Psoas muscle (tissue), 7 donors: ENCODE measurements at regions not wholly inside any gene's neighbourhood (a gene's known extent, or its start where the extent isn't known, plus 50 kb on each side); places are given as distances from the start of the nearest gene placed in this dataset.
"Not testable (repeated sequence)": the region's sequence is repeated elsewhere in the genome, so short reads cannot be mapped to it uniquely, and the experiment has no call there.

ENCODE experiments used
- ATAC-seq, 4 donors: fragments of 200-7000 bp; cut with Tn5 transposase; one replicate each; pipeline ENCODE4 v1.9.1; 2020; ENCODE audit warnings: moderate library complexity in 3 of 4, mild to moderate bottlenecking in 2 of 4
- DNase-seq, 2 donors: peaks; one replicate each; pipeline ENCODE4 v3.0.0-alpha.2; 2020
- H3K27ac ChIP-seq: fragments of 200-600 bp; one replicate; pipeline ENCODE4 v1.8.0; 2022
- H3K27me3 ChIP-seq, 3 donors: fragments of 200-600 bp in 1 of 3; one replicate each; pipeline versions ENCODE4 v1.6.1 to v1.8.0; 2013 to 2022; ENCODE audit warnings: low read length in 2 of 3, mild to moderate bottlenecking in 2 of 3, moderate library complexity in 1 of 3; ENCODE audit not compliant: insufficient read depth in 3 of 3
- H3K36me3 ChIP-seq, 2 donors: fragments of 200-600 bp in 1 of 2; one replicate each; pipeline versions ENCODE4 v1.6.1 to v1.8.0; 2013 to 2022; ENCODE audit warnings: low read depth in 1 of 2, mild to moderate bottlenecking in 1 of 2, moderate library complexity in 1 of 2; ENCODE audit not compliant: insufficient read depth in 1 of 2
- H3K4me1 ChIP-seq: fragments of 200-600 bp; one replicate; pipeline ENCODE4 v1.8.0; 2022
- H3K4me3 ChIP-seq: fragments of 200-600 bp; one replicate; pipeline ENCODE4 v1.8.0; 2022; ENCODE audit warnings: mild to moderate bottlenecking
- H3K9me3 ChIP-seq: fragments of 200-600 bp; one replicate; pipeline ENCODE4 v1.8.0; 2022
- WGBS, 3 donors: extraction: QIAGEN DNeasy Blood & Tissue Kit; methylation state at CpG; one replicate each; pipeline versions ENCODE4 v1.1.6 to v1.1.7; 2013; 5-methylcytosine and 5-hydroxymethylcytosine counted together
- intact Hi-C, 2 donors: fragments of 100-400 bp; cut with DNase I; formaldehyde crosslinking; loops; one replicate each; pipeline versions ENCODE4 v1.11.0 to v1.14.2; 2022
- TF ChIP-seq, protein P1 (sequence below): fragments of 200-600 bp; IDR thresholded peaks from one replicate; pipeline ENCODE4 v1.8.0; 2022; ENCODE audit warnings: antibody characterized with exemption
- donor health status: healthy with polysubstance abuse.
- donor health status: DM: no; HTN: no; CAD: no; lungs with moderate emphysema.
- donor health status: Bipolar disorder and iron deficiency.
- donor health status: healthy.
- donor health status: DM: yes; HTN: yes; CAD: no.
- donor health status: DM: no; HTN: no; CAD: no.
- donor health status: DM: yes; HTN: yes; CAD: no.

DNA sequence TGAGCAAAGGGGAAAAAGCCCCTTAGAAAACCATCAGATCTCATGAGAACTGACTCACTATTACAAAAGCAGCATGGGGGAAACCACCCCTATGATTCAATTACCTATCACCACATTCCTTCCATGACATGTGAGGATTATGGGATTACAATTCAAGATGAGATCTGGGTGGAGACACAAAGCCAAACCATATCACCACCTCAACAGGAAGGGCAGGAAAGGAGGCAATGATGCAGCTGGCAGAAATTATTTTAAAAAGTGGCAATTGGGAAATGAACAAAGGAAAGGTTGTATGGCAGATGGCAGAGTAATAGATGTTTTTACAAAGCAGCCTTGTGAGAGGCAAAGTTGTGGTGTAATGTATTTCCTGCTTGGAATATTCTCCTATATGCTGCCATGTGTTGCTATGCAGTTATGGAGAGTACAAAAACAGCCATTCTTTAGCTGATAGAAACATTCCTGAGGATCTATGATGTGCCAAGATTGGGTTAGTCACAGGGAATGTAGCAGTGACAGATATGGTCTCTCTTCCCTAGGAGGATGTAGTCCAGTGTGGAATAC is 138.8 kb downstream of the SMC2 start:
- H3K36me3 ChIP-seq: no peaks in the 10 kb centered on the region
- TF ChIP-seq, protein P1, sequence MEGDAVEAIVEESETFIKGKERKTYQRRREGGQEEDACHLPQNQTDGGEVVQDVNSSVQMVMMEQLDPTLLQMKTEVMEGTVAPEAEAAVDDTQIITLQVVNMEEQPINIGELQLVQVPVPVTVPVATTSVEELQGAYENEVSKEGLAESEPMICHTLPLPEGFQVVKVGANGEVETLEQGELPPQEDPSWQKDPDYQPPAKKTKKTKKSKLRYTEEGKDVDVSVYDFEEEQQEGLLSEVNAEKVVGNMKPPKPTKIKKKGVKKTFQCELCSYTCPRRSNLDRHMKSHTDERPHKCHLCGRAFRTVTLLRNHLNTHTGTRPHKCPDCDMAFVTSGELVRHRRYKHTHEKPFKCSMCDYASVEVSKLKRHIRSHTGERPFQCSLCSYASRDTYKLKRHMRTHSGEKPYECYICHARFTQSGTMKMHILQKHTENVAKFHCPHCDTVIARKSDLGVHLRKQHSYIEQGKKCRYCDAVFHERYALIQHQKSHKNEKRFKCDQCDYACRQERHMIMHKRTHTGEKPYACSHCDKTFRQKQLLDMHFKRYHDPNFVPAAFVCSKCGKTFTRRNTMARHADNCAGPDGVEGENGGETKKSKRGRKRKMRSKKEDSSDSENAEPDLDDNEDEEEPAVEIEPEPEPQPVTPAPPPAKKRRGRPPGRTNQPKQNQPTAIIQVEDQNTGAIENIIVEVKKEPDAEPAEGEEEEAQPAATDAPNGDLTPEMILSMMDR: no peak
- ATAC-seq: no peak

GRCh38 chr9:104233366-104233765 is 139.3 kb downstream of the SMC2 start:
- Histone ChIP-seq H3K4me3 (no peak overlapping the region), H3K27me3 (no peaks in the 10 kb centered on the region), H3K27ac (no peak overlapping the region), H3K9me3 (no peaks in the 10 kb centered on the region), H3K36me3 (no peaks in the 10 kb centered on the region), H3K4me1 (no peaks in the 10 kb centered on the region)
- no peak for DNase-seq
- ATAC-seq: no peak
- WGBS, 3 donors: 74 to 83% (median 81%) methylated on average over 2 of the region's 2 CpGs
- intact Hi-C loops: no loop called here
- TF ChIP-seq, protein P1: no peak

More for the DNA sequence above, 138.8 kb downstream of the SMC2 start:
- Histone ChIP-seq H3K4me1 (no peaks in the 10 kb centered on the region), H3K27ac (no peak overlapping the region), H3K9me3 (no peaks in the 10 kb centered on the region), H3K4me3 (no peak overlapping the region), H3K27me3 (no peaks in the 10 kb centered on the region)
- no peak for DNase-seq
- intact Hi-C loops: no loop called here

DNA sequence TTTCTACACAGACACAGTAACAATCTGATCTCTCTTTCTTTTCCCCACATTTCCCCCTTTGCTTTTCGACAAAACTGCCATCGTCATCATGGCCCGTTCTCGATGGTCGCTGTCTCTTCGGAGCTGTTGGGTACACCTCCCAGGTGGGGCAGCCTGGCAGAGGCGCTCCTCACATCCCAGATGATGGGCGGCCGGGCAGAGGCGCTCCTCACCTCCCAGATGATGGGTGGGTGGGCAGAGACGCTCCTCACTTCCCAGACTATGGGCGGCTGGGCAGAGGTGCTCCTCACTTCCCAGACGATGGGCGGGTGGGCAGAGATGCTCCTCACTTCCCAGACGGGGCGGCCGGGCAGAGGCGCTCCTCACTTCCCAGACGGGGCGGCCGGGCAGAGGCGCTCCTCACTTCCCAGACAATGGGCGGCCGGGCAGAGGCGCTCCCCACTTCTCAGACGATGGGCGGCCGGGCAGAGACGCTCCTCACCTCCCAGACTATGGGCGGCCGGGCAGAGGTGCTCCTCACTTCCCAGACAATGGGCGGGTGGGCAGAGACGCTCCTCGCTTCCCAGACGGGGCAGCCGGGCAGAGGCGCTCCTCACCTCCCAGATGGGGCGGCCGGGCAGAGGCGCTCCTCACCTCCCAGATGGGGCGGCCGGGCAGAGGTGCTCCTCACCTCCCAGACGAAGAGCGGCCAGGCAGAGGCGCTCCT is 140.7 kb downstream of the SMC2 start:
- H3K4me3 ChIP-seq, H3K27ac ChIP-seq, H3K4me1 ChIP-seq, intact Hi-C loops, ATAC-seq, H3K9me3 ChIP-seq, H3K27me3 ChIP-seq, H3K36me3 ChIP-seq, DNase-seq: not testable (repeated sequence)
- 88 to 94% (median 91%) methylated on average over 31 to 40 of the region's 45 CpGs for WGBS, 3 donors

GRCh38 chr9:104235347-104236120 is 141.4 kb downstream of the SMC2 start:
- H3K27me3 ChIP-seq, H3K36me3 ChIP-seq, ATAC-seq, H3K27ac ChIP-seq, intact Hi-C loops, H3K4me1 ChIP-seq, H3K4me3 ChIP-seq, H3K9me3 ChIP-seq, DNase-seq: not testable (repeated sequence)
- 93 to 94% (median 94%) methylated on average over 26 to 41 of the region's 42 CpGs for WGBS, 3 donors

DNA sequence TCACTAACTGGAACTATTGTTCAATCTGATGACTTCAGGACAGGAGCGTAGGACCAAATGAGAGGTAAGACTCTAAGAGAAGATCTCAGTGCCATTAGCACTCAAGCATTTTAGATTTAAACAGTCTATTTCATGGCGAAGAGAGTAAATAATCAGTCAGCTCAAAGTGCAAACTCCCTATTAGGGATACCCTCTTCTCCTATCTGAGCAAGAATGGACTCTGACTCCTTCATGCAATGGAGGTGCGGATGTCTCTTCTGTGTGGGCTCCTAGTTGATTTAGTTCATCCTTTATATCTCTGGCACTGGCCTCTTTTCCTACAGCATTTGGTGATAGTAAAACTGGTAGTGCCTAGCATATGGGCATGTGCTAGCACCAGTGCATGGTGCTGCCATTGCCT is 144.6 kb downstream of the SMC2 start:
- TF ChIP-seq, protein P1: no peak
- DNase-seq (no peak), ATAC-seq (no peak)
- no peak overlapping the region for H3K27ac ChIP-seq
- H3K4me1 ChIP-seq: no peaks in the 10 kb centered on the region
- no peaks in the 10 kb centered on the region for H3K27me3 ChIP-seq
- 62 to 67% (median 64%) methylated on average over 3 of the region's 3 CpGs for WGBS, 3 donors
- H3K36me3 ChIP-seq: no peaks in the 10 kb centered on the region
- H3K9me3 ChIP-seq: no peaks in the 10 kb centered on the region
- intact Hi-C loops: no loop called here
- H3K4me3 ChIP-seq: no peak overlapping the region
